Left renal pelvis (tissue), 4 donors: ENCODE measurements at regions not wholly inside any gene's neighbourhood (a gene's known extent, or its start where the extent isn't known, plus 50 kb on each side); places are given as distances from the start of the nearest gene placed in this dataset.
"Not testable (repeated sequence)": the region's sequence is repeated elsewhere in the genome, so short reads cannot be mapped to it uniquely, and the experiment has no call there.

Experiments
- DNase-seq, 4 donors: peaks; one replicate each; pipeline ENCODE4 v3.0.0-alpha.2; 2013; ENCODE audit warnings: low read depth in 4 of 4, low spot score in 3 of 4

DNA sequence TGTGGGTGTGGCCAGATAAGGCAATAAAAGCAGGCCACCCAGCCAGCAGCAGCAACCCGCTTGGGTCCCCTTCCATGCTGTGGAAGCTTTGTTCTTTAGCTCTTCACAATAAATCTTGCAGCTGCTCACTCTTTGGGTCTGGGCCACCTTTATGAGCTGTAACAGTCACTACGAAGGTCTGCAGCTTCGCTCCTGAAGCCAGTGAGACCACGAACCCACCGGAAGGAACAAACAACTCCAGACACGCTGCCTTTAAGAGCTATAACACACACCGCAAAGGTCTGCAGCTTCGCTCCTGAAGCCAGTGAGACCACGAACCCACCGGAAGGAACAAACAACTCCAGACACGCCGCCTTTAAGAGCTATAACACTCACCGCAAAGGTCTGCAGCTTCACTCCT, 172.1 kb upstream of the AGTR1 start:
- DNase-seq = not testable (repeated sequence)

DNA sequence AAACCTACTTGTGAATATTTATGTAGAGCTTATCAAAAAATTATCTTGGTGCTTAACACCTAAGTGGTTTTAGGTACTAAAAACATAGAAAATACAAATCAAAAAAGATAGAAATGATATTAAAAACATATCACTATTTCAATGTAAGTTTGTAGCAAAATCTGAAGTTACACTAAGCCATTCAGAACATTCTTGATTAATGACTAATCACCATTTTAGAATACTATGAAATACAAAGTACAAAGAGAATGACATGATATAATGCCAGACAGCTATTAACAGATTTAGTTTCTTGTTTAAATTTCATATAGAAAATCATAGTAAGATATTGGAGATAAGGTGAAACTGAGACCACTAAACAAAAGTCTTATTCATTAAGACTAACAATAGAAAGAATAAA, 169.7 kb upstream of the AGTR1 start:
- no peak for DNase-seq

DNA sequence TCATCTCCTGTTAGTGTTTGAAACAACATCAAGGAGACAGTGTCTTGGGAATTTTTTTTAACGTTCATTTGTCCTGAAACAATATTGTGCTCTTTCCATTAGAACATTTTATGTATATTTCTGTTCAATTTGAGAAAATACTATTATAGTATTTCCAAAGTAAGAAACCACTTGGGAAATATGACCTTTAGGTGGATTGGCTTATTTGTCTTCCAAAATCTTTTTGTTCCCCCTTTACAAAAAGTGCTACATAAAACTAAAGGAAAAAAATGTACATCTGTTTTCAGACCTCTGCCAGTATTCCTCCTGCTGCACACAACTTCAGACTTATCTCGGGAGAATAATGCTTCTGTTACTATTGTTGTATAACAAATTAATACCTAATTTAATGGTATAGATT, 165.9 kb upstream of the AGTR1 start:
- no peak for DNase-seq

DNA sequence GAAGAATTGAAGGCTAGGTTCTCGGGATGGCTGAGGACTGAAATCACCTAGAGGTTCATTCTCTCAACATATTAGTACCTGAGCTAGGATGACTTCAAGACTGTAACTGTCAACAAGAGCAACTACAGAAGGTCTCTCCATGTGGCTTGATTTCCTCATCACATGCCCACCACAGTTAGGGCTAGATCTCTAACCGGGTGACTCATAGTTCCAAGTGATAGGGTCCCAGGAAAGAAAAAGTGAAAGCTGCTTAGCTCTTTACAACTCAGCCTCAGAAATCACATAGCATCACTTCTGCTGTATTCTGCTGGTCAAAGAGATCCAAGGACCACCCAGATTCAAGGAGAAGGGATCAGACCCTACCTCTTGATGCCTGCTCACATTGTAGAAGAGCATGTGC, 165.4 kb upstream of the AGTR1 start:
- no peak for DNase-seq

DNA sequence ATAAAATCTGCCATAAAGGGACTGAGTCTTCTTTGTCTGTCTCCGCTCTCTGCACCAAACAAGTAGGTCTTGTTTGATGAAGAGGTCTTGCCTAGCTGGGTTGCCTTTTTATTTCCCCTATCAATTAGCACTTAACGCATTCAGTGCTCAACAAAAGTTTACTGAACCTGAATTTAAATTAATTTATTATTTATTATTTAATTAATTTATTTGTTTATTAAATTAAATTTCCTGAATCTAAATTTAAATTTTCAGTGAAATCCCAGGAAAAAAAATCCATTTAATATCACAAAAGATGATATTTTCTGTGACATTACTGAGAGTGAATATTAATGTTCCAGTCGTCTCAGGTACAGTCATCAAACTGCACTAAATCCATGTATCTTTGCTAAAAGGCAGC, 164.9 kb upstream of the AGTR1 start:
- DNase-seq = no peak

DNA sequence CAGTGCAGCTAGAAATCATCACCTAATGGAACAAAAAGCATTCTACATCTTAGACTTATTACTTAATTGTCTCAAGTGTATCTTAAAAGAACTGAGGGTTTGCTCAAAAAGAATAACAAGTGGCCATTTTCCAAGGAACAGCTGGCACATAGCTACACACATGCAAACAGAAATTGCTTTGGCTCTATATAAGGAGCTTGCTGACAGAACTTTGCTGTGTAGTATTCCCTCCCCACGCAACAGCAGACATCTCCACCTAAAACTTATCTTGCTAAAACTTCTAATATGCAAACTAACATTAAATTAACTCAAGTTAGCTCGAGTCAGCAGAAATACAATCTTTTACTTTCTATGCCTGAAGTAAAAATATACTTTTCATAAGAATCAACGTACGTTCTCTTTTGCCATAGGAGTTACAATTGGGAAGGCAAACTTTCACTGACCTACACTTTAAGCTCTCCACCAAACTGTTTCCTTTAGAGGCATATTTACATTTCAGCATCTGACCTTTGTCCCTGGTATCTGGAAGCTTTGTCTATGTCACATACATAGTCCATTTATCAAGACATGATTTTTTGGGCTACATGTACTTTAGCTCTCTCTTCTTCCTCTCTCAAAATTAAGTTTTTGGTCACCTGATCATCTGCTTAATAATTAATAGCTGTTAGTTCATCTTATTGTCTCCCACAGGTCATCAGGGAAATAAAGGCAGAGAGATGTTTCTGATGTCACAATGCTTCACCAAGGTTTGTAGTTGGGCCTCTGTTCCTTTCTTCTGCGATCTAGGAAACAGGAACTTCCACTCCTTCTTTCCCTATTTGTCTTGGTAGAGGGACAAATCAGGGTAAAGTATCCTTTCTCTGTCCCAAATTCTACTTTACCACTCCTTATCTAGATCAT, 163.4 kb upstream of the AGTR1 start:
- no peak for DNase-seq

DNA sequence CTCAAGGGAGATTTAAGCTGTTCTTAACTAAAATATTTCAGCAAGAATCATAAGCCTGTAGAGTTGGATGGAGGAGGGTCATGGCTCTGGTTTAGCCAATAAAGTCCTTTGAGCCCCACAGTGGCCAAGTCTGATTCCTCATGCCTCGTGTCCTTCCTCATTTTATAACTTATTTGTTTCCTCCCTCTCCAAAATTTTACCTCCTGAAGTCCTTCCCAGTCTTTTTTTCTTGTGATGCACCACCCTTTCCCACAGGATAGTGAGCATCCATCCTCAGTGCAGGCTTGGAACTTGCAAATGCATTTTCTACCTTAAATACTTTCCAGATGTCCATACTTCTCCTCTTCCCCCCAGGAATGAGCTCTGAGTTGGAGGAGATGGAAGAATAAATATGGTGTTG, 162.7 kb upstream of the AGTR1 start:
- DNase-seq = no peak

DNA sequence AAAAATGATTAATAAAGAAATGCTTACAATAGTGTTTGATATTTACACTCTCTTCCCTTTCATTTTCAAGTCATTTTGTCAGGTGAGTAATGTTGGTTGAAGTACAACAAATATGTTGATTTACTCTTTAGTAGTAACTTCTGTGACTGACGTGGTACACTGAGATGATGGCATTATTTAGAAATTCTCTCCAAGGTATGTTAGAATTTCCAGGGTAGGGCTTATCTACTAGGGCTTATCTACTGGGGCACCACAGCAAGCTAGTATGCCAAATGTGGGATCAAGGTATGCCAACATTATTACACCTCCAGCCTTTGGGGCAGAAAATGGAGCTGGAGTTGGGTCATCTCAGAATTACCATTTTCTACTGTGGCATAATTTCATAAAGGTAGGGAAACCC, 157.4 kb upstream of the AGTR1 start:
- no peak for DNase-seq

DNA sequence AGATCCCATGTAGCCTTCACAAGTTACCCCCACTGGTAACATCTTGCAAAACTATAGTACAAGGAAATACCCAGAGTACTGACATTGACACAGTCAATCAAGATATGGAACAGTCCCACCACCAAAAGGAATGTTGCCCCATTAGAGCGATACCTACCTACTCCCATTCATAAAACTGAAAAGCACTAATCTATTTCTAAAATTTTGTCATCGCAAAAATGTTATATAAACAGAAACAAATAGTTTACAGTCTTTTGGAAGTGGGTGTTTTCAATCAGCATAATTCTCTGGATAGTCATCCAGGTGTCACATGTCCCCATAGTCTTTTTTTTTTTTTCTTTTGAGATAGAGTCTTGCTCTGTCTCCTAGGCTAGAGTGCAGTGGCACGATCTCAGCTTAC, 156.9 kb upstream of the AGTR1 start:
- DNase-seq = no peak

DNA sequence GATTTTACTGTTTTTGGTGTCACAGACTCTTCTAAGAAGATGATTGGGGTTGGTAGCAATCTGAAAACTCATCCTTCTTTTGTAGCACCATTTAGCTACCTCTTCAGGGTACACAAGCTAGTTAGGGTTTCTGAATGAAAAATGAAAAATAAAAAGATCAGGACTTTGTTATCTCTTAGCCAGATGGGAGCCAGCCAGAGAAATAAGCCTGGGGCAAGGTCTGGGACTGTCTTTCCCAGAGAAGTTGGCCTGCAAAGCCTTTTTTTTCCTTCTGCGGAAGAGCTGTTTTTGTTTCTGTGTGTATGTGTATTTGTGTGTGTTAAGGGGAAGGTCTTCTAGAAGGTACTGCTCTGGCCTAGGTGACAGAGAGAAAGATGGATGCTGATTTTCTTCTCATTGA, 150.7 kb upstream of the AGTR1 start:
- no peak for DNase-seq

DNA sequence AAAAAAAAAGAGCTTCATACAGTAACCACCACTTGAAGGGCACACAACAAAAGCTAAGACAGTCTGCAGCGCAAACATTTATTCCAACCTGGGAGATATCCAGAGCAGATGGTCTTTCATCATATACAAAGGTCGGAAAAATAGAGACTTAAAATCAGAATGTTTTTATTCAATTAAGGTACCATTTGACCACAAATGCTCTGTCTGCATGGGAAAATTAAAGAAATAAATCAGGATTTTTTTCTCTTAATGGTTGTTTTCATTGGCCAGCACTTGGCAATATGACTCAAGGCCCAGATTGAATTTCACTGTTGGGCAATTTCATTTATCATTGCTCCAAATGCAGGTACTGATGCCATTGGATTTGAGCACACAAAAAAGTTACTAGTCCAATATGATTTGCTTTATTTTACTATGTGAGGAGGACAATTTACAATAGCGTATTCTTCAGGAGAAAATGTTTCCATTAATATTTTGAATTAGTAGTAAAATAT, 145.9 kb upstream of the AGTR1 start:
- no peak for DNase-seq

DNA sequence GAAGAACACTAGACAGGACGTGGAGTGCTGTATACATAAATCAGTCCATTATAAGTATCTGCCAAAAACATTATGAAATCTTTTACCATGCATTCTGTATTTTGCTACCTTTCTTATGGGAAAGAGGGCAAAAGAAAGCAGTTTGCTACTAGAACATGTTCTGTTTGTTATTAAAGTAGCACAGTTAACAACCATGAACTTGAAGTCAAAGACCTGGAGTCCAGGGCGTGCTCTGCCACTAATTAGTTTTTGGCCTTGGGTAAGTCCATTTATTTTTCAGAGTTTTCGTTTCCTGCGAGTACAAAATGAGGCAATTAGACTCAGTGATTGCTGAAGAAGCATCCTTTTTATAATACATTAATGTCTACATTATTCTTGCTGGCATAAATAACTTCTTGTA, 143.3 kb upstream of the AGTR1 start:
- no peak for DNase-seq

DNA sequence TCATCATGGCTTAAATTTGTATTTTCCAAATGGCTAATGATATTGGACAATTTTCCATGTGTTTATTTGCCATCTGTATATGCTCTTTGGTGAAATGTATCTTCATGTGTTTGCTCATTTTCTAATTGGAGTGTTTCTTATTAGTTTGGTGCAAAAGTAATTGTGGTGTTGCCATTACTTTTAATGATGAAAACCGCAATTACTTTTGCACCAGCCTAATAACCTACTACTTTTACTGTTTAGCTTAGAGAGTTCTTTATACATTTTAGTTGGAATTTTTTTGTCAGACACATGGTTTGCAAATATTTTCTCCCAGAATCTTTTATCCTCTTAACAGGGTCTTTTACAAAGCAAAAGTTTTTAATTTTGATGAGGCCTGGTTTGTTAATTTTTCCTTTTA, 141.0 kb upstream of the AGTR1 start:
- DNase-seq = no peak

DNA sequence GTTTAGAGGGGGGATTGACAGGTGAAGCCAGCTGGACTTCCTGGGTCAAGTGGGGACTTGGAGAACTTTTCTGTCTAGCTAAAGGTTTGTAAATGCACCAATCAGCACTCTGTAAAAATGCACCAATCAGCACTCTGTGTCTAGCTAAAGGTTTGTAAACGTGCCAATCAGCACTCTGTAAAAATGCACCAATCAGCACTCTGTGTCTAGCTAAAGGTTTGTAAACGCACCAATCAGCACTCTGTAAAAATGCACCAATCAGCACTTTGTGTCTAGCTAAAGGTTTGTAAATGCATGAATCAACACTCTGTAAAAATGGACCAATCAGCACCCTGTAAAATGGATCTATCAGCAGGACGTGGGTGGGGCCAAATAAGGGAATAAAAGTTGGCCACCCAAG, 120.1 kb upstream of the AGTR1 start:
- DNase-seq = not testable (repeated sequence)

DNA sequence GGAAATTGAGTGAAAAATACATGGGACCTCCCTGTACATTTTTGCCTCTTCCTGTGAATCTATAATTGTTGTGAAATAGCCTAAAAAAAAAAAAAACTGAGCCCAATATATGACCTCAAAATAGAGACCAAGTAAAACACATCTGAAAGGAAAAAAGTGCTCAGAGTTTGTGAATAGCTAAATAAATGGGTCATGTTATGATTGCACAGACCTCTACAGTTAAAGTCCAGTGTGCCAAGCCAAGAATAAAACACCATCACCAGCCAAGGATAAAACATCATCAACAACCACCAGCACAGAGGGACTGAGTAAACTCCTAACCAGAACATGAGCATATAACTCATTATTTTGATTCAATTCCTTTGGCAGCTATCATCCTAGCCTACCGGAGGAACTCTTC, 115.6 kb upstream of the AGTR1 start:
- DNase-seq = no peak

DNA sequence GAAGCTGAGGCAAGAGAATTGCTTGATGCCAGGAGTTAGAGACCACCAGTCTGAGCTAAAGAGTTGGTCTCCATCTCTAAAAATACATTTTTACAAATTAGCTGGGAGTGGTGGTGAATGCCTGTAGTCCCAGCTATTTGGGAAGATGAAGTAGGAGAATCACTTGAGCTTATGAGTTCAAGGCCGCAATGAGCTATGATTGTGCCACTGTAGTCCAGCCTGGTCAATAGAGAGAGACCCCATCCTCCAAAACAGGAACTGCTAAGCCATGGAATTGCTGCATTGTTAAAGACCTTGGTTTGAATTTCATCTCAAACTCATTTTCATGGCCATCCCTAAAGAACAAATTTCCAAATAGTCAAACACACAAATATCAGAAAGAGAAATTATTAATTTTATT, 113.9 kb upstream of the AGTR1 start:
- DNase-seq = no peak

DNA sequence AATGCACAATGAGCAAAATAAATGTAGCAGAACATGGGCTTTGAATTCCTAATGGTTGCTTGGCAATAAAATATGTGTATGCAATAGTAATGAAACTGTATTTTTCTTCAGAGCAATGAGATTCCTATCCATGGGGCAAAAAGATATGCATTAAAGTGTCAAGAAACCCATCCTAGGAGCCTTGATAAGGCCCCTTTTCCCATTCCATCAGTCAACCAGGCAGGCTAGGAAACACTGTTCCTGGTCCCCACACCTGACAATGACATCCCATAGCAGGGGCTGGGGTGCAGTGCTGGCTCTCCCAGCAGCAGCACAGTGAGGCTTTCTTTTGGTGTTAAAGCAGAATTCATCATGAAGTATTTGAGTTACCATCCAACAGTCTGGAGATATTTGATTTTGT, 113.3 kb upstream of the AGTR1 start:
- no peak for DNase-seq

DNA sequence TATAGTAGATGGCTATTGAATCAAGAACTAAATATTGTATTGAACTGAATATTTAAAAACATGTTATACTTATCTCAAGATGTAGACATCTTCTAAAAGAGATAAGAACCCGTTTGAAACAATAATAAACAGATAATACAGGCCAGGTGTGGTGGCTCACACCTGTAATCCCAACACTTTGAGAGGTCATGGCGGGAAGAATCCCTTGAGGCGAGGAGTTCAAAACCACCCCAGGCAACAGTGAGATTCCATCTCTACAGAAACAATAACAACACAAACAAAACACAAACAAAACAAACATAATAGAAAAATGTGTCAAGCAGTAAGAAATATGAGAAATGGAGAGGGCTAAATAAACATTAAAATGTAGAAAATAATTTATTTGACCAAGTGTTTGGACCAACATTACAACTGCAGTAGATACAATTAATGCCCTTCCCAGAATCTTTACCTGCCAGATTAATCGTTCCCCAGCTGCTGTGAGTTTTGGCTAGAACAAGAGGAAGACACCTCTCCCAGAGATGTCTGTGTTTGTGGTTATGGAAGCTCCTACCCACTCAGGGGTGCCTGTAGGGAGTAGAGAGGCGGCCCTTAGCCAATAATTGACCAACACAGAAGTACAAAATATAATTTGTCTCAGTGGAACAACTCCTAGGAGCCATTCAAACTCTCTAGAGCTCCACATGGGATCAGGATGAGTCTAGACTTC, 111.9 kb upstream of the AGTR1 start:
- no peak for DNase-seq

DNA sequence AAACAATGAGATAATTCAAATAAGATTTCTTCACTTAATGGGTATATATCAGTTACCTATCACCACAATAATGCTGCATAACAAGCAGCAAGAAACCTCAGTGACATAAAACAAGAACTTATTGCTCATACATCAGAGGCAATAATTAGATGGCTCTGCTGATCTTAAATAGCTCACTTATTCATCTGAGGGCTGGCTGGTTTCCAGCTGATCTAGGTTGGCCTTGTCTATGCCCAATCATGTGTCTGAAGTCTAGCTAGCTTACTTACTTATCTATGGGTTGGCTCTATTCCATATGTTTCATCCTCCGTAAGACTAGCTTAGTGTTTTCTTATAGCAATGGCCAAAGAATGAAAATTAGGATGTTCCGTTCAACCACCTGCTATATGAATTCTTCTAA, 109.4 kb upstream of the AGTR1 start:
- no peak for DNase-seq

DNA sequence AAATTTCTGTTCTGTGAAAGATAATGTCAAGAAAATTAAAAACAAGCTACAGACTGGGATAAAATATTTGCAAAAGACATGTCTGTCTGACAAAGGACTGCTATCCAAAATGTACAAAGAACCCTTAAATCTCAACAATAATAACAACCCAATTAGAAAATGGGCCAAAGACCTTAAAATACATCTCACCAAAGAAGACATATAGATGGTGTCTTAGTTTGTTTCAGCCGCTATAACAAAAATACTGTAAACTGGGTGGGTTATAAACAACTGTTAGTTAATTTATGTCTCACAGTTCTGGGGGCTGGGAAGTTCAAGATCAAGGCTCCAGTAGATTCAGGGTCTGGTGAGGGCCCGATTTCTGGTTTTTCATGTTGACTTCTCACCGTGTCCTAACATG, 106.2 kb upstream of the AGTR1 start:
- no peak for DNase-seq

DNA sequence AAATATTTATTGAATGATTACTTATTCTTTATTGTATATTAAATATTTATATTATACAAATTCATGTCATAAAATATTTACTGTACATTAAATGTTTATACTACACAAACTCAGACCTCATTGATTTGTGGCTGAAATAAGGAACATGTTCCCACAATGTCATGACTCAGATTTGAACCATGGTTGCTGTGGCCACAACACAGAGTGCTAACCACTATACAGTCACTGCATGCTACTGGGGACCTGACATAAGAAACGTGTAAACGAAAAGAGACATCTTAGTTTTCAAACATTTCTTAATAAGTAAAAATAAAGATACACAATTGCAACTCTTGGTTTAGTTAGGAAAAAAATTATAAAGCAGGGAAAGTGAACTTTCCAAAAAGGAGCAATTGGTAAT, 99.1 kb upstream of the AGTR1 start:
- no peak for DNase-seq

DNA sequence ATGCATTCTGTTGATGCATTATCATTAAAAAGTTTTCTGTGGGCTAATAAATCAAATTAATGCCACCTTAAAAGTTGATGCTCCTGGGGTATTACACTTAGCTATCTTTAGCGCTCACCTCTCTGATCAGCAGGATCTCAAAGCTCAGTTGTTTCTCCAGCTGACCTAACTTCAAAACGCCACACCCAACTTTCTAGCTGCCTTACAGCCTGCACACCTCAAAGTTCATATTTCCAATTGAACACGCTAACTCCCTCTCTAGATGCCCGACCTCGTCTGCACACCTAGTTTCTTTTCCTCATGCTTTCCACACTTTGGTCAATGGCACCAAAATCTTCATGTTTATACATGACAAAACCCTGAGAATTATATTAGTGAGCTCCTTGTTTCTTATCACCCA, 98.2 kb upstream of the AGTR1 start:
- DNase-seq = no peak
